GM10248 (cell line): ENCODE measurements at regions not wholly inside any gene's neighbourhood (a gene's known extent, or its start where the extent isn't known, plus 50 kb on each side); places are given as distances from the start of the nearest gene placed in this dataset.

Experiments used
- CTCF ChIA-PET: fragments of 300-600 bp; sonication (Branson Sonifier 250); formaldehyde crosslinking; extraction: SDS; loops from one replicate; lab custom pipeline; 2021; ENCODE audit warnings: antibody characterized with exemption; lab: Yijun Ruan, JAX
- POLR2A ChIA-PET: fragments of 350-650 bp; sonication (Branson Sonifier 250); formaldehyde crosslinking; extraction: SDS; loops from one replicate; lab custom pipeline; 2020; ENCODE audit warnings: antibody characterized with exemption; lab: Yijun Ruan, JAX
- DNase-seq: peaks from one replicate; pipeline ENCODE4 v3.0.0; 2012; ENCODE audit errors: extremely low spot score
- TF ChIP-seq, protein P1 (sequence below): IDR thresholded peaks from 2 replicates; pipeline ENCODE4 v1.5.1; 2012; ENCODE audit warnings: mild to moderate bottlenecking, low read depth; ENCODE audit errors: extremely low read depth, missing control alignments, control extremely low read depth

- CTCF ChIA-PET = no interaction called here
- DNase-seq = no peak
- TF ChIP-seq, protein P1, sequence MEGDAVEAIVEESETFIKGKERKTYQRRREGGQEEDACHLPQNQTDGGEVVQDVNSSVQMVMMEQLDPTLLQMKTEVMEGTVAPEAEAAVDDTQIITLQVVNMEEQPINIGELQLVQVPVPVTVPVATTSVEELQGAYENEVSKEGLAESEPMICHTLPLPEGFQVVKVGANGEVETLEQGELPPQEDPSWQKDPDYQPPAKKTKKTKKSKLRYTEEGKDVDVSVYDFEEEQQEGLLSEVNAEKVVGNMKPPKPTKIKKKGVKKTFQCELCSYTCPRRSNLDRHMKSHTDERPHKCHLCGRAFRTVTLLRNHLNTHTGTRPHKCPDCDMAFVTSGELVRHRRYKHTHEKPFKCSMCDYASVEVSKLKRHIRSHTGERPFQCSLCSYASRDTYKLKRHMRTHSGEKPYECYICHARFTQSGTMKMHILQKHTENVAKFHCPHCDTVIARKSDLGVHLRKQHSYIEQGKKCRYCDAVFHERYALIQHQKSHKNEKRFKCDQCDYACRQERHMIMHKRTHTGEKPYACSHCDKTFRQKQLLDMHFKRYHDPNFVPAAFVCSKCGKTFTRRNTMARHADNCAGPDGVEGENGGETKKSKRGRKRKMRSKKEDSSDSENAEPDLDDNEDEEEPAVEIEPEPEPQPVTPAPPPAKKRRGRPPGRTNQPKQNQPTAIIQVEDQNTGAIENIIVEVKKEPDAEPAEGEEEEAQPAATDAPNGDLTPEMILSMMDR = no peak
- POLR2A ChIA-PET = no interaction called here
Measured at GRCh38 chr4:147368948-147369347, 111.9 kb upstream of the EDNRA start.

DNA sequence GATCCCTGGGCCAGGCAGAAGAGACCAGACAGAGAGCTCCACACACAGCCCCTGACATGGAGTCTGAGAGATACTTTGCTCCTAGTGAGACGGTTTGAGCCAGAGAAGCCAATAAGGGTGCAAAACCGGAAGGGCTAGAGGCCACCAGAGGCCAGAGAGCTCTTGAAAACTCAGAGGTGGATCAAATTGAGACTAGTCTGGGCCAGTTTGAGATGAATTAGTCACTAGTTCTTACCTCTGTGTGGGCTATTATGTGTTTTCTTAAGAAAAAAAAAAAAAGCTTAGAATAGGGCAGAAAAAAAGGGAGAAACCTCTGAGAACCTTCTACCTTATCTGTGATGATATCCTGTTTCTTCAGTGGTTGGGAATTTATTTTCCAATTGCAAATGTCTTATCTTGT lies 110.4 kb upstream of the EDNRA start:
- CTCF ChIA-PET = no interaction called here
- POLR2A ChIA-PET = no interaction called here
- TF ChIP-seq, protein P1 = no peak
- no peak for DNase-seq

GRCh38 chr4:147370881-147371280 lies 110.0 kb upstream of the EDNRA start:
- POLR2A ChIA-PET = no interaction called here
- CTCF ChIA-PET = no interaction called here
- no peak for DNase-seq
- TF ChIP-seq, protein P1 = no peak

- CTCF ChIA-PET = no interaction called here
- TF ChIP-seq, protein P1 = no peak
- POLR2A ChIA-PET = no interaction called here
- no peak for DNase-seq
Measured at GRCh38 chr4:147371661-147372060, 109.2 kb upstream of the EDNRA start.

DNA sequence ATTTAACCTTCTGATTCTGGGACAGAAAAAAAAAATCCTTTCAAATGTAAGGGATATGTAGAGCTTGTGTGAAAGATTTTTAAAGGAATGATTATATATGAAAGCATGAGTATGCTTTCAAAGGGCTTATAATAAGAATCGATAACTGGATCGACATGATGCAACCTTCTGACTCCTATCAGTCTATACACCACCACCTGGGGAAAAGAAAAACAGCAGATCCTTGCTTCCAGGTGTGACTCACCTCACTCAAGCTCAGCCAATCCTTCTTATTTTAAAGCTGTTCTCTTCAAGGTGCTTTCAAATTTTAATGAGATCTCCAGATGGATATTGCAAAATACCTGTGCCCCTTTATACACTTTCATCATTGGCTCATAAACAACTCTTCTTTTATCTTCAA lies 102.1 kb upstream of the EDNRA start:
- TF ChIP-seq, protein P1 = no peak
- POLR2A ChIA-PET = no interaction called here
- DNase-seq = no peak
- CTCF ChIA-PET = interaction anchor here (1.5 kb wide), 1 partner anchor 1620 kb away, joined by 3 read pairs; no protein-coding TSS in a partner anchor

DNA sequence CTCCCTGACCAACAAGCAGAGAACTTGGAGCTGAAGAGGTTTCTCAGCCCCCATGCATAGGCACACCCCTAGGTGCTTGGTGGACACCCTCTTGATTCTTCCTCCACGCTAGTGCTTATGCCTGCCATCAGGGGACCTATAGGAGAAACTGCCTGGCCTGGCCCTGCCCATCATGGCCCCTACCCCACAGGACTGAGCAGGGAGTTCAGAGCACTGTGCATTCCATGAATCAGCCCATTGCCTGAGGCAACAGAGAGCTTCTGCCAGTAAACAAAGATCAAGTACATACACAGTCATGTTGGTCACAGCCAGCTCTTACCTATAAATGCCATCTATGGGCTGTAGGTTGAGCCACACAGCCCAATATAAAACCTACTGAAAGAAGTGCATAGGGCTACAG lies 99.1 kb upstream of the EDNRA start:
- TF ChIP-seq, protein P1 = no peak
- CTCF ChIA-PET = interaction anchor here (1.5 kb wide), 1 partner anchor 129 kb away, joined by 3 read pairs; no protein-coding TSS in a partner anchor
- DNase-seq = no peak
- POLR2A ChIA-PET = no interaction called here

GRCh38 chr4:147388018-147388417 lies 92.9 kb upstream of the EDNRA start:
- POLR2A ChIA-PET = no interaction called here
- TF ChIP-seq, protein P1 = no peak

More at GRCh38 chr4:147388018-147388417, 92.9 kb upstream of the EDNRA start:
- DNase-seq = no peak
- CTCF ChIA-PET = no interaction called here
